ENCODE measurements at regions not wholly inside any gene's neighbourhood (a gene's known extent, or its start where the extent isn't known, plus 50 kb on each side); places are given as distances from the start of the nearest gene placed in this dataset.

DNA sequence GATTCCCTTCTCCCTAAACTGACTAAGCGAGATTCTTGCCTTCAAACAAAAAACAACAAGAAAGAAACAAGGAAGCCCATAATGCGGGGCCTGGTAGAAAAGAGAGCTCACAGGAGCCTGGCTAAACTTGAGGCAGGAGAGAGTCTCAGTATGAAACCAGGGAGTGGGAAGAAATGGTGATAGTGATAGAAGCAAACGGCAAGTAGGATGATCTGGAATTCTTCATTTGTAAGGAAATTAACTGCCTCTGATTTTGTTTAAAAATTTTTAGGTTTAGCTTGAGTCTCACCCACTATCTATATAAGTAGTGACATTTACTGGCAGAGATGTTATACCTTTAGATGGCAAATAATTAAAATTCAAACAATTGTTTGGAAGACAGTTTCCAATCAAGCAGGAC is 1356.5 kb upstream of the LRRTM1 start:
- ChIA-PET CTCF (no interaction called here), POLR2A (no interaction called here)
- TF ChIP-seq, protein P1, sequence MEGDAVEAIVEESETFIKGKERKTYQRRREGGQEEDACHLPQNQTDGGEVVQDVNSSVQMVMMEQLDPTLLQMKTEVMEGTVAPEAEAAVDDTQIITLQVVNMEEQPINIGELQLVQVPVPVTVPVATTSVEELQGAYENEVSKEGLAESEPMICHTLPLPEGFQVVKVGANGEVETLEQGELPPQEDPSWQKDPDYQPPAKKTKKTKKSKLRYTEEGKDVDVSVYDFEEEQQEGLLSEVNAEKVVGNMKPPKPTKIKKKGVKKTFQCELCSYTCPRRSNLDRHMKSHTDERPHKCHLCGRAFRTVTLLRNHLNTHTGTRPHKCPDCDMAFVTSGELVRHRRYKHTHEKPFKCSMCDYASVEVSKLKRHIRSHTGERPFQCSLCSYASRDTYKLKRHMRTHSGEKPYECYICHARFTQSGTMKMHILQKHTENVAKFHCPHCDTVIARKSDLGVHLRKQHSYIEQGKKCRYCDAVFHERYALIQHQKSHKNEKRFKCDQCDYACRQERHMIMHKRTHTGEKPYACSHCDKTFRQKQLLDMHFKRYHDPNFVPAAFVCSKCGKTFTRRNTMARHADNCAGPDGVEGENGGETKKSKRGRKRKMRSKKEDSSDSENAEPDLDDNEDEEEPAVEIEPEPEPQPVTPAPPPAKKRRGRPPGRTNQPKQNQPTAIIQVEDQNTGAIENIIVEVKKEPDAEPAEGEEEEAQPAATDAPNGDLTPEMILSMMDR (IDR thresholded peaks at IDR 0.05; ENCODE audit: control extremely low read depth, extremely low read depth, low read depth, missing control alignments), result no peak
- DNase-seq (ENCODE audit: extremely low spot score), result no peak

DNA sequence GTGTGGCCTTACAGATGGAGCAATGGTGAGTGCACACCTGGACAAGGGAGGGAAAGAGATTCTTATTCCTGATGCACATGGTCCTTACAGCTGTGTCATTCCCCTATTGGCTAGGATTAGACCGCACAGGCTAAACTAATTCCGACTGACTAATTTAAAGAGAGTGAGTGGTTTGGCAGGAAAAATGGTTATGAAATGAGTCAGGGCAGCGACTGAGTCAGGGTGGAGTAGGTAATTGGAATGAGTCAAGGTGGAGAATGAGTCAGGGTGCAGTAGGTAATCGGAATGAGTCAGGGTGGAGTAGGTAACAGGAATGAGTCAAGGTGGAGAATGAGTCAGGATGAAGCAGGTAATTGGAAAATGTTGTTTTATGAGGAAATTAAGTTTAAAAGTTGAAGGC is 1353.7 kb upstream of the LRRTM1 start:
- no peak for DNase-seq (ENCODE audit: extremely low spot score)
- CTCF ChIA-PET, result no interaction called here
- TF ChIP-seq, protein P1 (IDR thresholded peaks at IDR 0.05; ENCODE audit: control extremely low read depth, extremely low read depth, low read depth, missing control alignments), result no peak

DNA sequence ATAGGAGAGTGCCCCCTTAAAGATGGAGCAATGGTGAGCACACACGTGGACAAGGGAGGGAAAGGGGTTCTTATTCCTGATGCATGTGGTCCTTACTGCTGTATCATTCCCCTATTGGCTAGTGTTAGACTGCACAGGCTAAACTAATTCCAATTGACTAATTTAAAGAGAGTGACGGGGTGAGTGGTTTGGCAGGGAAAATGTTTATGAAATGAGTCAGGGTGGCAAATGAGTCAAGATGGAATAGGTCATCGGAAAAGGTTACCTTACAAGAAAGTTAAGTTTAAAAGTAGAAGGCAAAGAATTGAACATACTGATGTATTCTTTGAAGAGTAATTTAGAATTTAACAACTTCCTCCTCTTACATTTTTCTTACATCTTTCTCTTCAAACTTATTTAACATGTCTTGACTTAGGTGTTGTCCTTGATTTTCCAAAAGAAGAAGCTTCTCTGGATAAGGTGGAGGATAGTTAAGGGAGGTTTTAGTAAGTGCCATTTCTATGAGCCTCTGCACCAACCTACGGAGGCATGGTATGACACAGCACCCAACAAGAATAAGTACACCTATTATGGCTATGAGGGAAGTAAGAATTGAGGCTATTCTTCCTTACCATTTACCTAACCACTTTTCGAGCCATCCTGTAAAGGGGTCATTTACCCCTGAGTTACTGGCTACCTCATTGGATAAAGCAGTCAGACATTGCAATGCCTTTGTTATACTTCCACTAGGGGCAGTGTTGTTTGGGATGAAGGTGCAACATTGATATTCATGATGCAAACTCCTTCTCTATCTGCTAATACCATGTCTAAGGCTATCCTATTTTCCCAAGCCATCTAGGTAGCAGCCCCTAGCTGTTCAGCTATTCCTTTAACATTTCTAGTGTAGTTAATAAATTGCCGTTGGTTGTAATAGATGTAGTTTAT is 1345.8 kb upstream of the LRRTM1 start:
- ChIA-PET POLR2A (no interaction called here), CTCF (interaction anchor here (1.4 kb wide), 1 partner anchor 10 kb away, joined by 3 read pairs; no protein-coding TSS in a partner anchor)
- no peak for DNase-seq (ENCODE audit: extremely low spot score)
- TF ChIP-seq, protein P1 (IDR thresholded peaks at IDR 0.05; ENCODE audit: control extremely low read depth, extremely low read depth, low read depth, missing control alignments), result no peak

More for the DNA sequence above, 1353.7 kb upstream of the LRRTM1 start:
- POLR2A ChIA-PET, result no interaction called here

DNA sequence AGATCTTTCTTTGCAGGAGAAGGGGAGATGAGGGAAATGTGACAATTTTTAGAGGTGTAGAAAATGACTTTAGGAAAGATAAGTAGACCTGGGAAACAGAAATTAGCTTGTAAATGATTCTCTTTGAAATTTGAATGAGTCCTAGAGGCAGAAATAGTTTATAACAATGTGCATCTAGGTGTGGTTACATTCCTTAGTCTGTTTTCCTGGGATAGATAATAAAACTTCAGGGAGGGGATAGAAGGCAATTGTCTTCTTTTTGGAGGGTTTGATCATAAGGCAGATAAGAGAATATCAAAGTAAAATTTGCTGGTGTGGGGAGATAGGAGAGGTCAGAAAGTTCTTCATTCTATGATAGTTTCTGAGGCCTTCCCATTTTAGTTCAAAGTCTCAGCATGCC is 1344.3 kb upstream of the LRRTM1 start:
- ChIA-PET CTCF (no interaction called here), POLR2A (no interaction called here)
- no peak for DNase-seq (ENCODE audit: extremely low spot score)
- TF ChIP-seq, protein P1 (IDR thresholded peaks at IDR 0.05; ENCODE audit: control extremely low read depth, extremely low read depth, low read depth, missing control alignments), result no peak

DNA sequence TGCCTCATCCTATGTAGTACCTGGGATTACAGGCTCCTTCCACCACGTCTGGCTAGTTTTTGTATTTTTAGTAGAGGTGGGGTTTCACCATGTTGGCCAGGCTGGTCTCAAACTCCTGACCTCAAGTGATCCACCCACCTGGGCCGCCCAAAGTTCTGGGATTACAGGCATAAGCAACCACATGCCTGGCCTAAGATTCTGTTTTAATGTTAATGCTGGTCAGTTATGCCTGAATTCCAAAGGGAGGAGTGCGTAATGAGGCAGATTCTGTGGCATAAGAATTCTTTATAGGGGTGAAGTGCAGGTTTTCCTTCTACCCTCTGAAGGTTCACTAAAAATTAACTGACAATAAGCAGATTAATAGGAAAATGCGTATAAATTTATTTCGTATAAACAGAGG is 1343.8 kb upstream of the LRRTM1 start:
- DNase-seq (ENCODE audit: extremely low spot score), result no peak
- TF ChIP-seq, protein P1 (IDR thresholded peaks at IDR 0.05; ENCODE audit: control extremely low read depth, extremely low read depth, low read depth, missing control alignments), result no peak
- ChIA-PET POLR2A (no interaction called here), CTCF (no interaction called here)

DNA sequence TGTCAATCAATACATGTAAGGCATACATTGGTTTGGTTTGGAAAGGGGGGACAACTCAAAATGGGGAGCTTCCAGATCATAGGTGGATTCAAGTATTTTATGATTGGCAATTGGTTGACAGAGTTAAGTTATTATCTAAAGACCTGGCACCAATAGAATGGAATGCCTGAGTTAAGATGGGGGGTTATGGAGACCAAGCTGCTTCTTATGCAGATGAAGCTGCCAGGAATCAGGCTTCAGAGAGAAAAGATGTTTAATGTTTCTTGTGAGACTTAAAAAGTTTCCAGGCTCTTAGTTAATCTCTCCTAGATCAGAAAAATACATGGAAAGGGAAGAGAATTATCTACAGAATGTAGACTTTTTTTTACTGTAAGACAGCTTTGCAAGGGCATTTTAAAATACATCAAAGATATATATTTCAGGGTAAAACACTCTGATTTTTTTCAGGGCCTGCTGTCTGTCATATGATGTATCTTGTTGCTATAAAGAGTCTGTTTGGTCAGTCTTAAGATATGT is 1343.2 kb upstream of the LRRTM1 start:
- DNase-seq (ENCODE audit: extremely low spot score), result no peak
- POLR2A ChIA-PET, result no interaction called here
- CTCF ChIA-PET, result no interaction called here
- TF ChIP-seq, protein P1 (IDR thresholded peaks at IDR 0.05; ENCODE audit: control extremely low read depth, extremely low read depth, low read depth, missing control alignments), result no peak
